PC-3 (cell line): ENCODE measurements at regions not wholly inside any gene's neighbourhood (a gene's known extent, or its start where the extent isn't known, plus 50 kb on each side); places are given as distances from the start of the nearest gene placed in this dataset.

Experiments used
- ATAC-seq: fragments of 200-7000 bp; cut with Tn5 transposase; 2 replicates; pipeline ENCODE4 v1.9.1; 2020; ENCODE audit warnings: mild to moderate bottlenecking, moderate library complexity
- BruUV-seq: library from RNA; stranded (reverse); fragments of 400-500 nt; replicated peaks from 2 replicates; lab custom pipeline; 2021; lab: Mats Ljungman, UMichigan
- CTCF ChIA-PET: fragments of 300-600 bp; sonication (Branson Sonifier 250); formaldehyde crosslinking; loops from one replicate; lab custom pipeline; 2022; ENCODE audit warnings: antibody characterized with exemption; lab: Charles Lee
- POLR2A ChIA-PET: fragments of 300-600 bp; sonication (Branson Sonifier 250); formaldehyde crosslinking; loops from one replicate; lab custom pipeline; 2022; ENCODE audit warnings: antibody characterized with exemption; ENCODE audit not compliant: unreplicated experiment; lab: Charles Lee
- DNase-seq: peaks from one replicate; pipeline ENCODE4 v3.0.0-alpha.2; 2015
- H2AFZ ChIP-seq: fragments of 300-600 bp; sonication (generic); 2 replicates; pipeline ENCODE4 v1.6.0; 2016; ENCODE audit warnings: antibody characterized with exemption, low read length
- H3F3A ChIP-seq: fragments of 300-600 bp; sonication (generic); one replicate; pipeline ENCODE4 v1.6.0; 2017; ENCODE audit warnings: antibody characterized with exemption, low read length, control low read depth, mild to moderate bottlenecking; ENCODE audit not compliant: unreplicated experiment
- H3K27ac ChIP-seq: fragments of 300-600 bp; sonication (generic); 2 replicates; pipeline ENCODE4 v1.5.1; 2016; ENCODE audit warnings: mild to moderate bottlenecking, low read length
- H3K27me3 ChIP-seq: fragments of 300-600 bp; sonication (generic); 2 replicates; pipeline ENCODE4 v1.6.1; 2016; ENCODE audit warnings: low read length, mixed read lengths
- H3K36me3 ChIP-seq: fragments of 300-600 bp; sonication (generic); 2 replicates; pipeline ENCODE4 v1.6.1; 2016; ENCODE audit warnings: low read depth, mixed run types, low read length, mixed read lengths
- H3K4me1 ChIP-seq: fragments of 300-600 bp; sonication (generic); 2 replicates; pipeline ENCODE4 v1.5.1; 2016; ENCODE audit warnings: low read length; ENCODE audit not compliant: insufficient read depth
- H3K4me2 ChIP-seq: fragments of 300-600 bp; sonication (generic); 2 replicates; pipeline ENCODE4 v1.6.0; 2016; ENCODE audit warnings: low read length
- H3K4me3 ChIP-seq: fragments of 300-600 bp; sonication (generic); 2 replicates; pipeline ENCODE4 v1.5.1; 2016; ENCODE audit warnings: mild to moderate bottlenecking, low read length, mixed read lengths
- H3K79me2 ChIP-seq: fragments of 300-600 bp; sonication (generic); 2 replicates; pipeline ENCODE4 v1.6.1; 2017; ENCODE audit warnings: low read length, mixed read lengths
- H3K9ac ChIP-seq: fragments of 300-600 bp; sonication (generic); 2 replicates; pipeline ENCODE4 v1.6.0; 2016; ENCODE audit warnings: mild to moderate bottlenecking, low read length
- H3K9me2 ChIP-seq: fragments of 300-600 bp; sonication (generic); replicated peaks from 2 replicates; pipeline ENCODE4 v1.6.1; 2016; ENCODE audit warnings: mixed run types, low read length, mixed read lengths
- H3K9me3 ChIP-seq: fragments of 300-600 bp; sonication (generic); 2 replicates; pipeline ENCODE4 v1.6.1; 2016; ENCODE audit warnings: low read length, mixed read lengths
- H4K20me1 ChIP-seq: fragments of 300-600 bp; sonication (generic); 2 replicates; pipeline ENCODE4 v1.6.1; 2016; ENCODE audit warnings: low read length, mixed read lengths
- EZH2 ChIP-seq: fragments of 300-600 bp; sonication (generic); IDR thresholded peaks from one replicate; pipeline ENCODE4 v1.6.1; 2017; ENCODE audit warnings: antibody characterized with exemption, mild to moderate bottlenecking, low read length; ENCODE audit not compliant: unreplicated experiment
- EZH2phosphoT487 ChIP-seq: fragments of 300-600 bp; sonication (generic); IDR thresholded peaks from 2 replicates; pipeline ENCODE4 v1.6.1; 2018; ENCODE audit warnings: mild to moderate bottlenecking, antibody characterized with exemption, low read length, borderline replicate concordance
- intact Hi-C: fragments of 100-400 bp; cut with micrococcal nuclease; formaldehyde crosslinking; loops from 2 replicates; pipeline ENCODE4 v1.9.0; 2023
- TF ChIP-seq, protein P1 (sequence below): fragments of 300-600 bp; sonication (generic); conservative IDR thresholded peaks from 2 replicates; pipeline ENCODE4 v1.5.1; 2017; ENCODE audit warnings: antibody characterized with exemption, low read depth, mild to moderate bottlenecking, low read length

DNA sequence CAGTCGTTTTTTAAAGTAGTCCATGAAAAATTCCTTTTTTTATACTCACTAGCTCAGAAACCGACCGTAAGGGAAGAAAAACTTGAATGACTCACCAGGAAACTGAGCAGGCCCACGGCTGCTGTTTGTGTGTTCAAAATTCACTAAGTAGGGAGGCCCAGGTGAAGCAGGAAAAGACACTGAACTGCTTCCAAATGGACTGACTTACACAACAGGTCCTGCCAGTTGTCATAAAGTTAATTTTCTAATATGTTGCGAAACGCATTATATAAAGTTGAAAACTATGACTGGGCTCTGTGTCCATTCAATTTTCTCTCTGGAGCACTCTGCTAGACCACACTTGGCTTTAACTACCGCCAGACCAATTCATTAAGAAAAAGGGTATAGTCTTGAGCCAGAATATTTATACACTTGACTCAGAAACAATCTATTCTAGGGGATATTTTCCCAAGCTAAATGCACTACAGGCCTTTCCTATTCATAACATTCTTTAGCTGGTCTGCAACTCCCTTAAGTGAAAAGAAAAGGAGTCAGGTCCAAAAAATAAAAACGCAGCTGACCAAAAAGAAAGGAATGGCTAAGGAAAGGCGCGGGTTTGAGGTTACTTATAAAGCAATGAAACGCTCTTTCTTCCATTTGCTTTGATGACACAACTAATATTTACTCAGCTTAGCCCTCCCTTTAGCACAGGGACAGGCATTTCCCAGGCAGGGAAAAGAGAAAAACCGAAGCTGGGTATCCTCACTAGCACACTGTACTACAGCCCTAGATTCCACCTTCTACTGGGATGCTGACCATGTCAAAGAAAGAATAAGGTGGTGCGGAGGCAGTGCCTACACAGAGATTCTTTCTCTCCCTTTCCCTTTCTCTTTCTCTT is 306.3 kb upstream of the ESRRG start:
- Histone ChIP-seq H3K27me3 (no peaks in the 10 kb centered on the region), H3K4me1 (peaks cover 46% of the 10 kb centered on the region), H3K36me3 (no peaks in the 10 kb centered on the region), H3K9ac (peak overlapping the region; percentile 58), H2AFZ (peak overlapping the region; percentile 68), H3F3A (peaks cover 5% of the 10 kb centered on the region), H3K79me2 (no peaks in the 10 kb centered on the region), H3K4me2 (peak overlapping the region; percentile 82), H4K20me1 (no peaks in the 10 kb centered on the region), H3K27ac (peak overlapping the region; percentile 91), H3K9me3 (no peaks in the 10 kb centered on the region), H3K9me2 (no peaks in the 10 kb centered on the region), H3K4me3 (peak overlapping the region; percentile 55)
- no peak for TF ChIP-seq EZH2
- TF ChIP-seq EZH2phosphoT487 = no peak
- TF ChIP-seq, protein P1, sequence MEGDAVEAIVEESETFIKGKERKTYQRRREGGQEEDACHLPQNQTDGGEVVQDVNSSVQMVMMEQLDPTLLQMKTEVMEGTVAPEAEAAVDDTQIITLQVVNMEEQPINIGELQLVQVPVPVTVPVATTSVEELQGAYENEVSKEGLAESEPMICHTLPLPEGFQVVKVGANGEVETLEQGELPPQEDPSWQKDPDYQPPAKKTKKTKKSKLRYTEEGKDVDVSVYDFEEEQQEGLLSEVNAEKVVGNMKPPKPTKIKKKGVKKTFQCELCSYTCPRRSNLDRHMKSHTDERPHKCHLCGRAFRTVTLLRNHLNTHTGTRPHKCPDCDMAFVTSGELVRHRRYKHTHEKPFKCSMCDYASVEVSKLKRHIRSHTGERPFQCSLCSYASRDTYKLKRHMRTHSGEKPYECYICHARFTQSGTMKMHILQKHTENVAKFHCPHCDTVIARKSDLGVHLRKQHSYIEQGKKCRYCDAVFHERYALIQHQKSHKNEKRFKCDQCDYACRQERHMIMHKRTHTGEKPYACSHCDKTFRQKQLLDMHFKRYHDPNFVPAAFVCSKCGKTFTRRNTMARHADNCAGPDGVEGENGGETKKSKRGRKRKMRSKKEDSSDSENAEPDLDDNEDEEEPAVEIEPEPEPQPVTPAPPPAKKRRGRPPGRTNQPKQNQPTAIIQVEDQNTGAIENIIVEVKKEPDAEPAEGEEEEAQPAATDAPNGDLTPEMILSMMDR = no peak
- ChIA-PET CTCF (interaction anchor here (0.5 to 1.1 kb wide), 5 partner anchors 203 to 304 kb away, joined by 3 to 8 read pairs (median 5); no protein-coding TSS in a partner anchor), POLR2A (interaction anchor here (0.6 kb wide), 3 partner anchors 54 to 573 kb away, joined by 3 to 17 read pairs (median 3); no protein-coding TSS in a partner anchor)
- DNase-seq (peak; percentile 99), ATAC-seq (peak; percentile 94)
- intact Hi-C loops = loop anchor here (1.0 to 5.0 kb wide), 8 partner anchors 20 to 303 kb away; no protein-coding TSS in a partner anchor
- no TSS peak for BruUV-seq

DNA sequence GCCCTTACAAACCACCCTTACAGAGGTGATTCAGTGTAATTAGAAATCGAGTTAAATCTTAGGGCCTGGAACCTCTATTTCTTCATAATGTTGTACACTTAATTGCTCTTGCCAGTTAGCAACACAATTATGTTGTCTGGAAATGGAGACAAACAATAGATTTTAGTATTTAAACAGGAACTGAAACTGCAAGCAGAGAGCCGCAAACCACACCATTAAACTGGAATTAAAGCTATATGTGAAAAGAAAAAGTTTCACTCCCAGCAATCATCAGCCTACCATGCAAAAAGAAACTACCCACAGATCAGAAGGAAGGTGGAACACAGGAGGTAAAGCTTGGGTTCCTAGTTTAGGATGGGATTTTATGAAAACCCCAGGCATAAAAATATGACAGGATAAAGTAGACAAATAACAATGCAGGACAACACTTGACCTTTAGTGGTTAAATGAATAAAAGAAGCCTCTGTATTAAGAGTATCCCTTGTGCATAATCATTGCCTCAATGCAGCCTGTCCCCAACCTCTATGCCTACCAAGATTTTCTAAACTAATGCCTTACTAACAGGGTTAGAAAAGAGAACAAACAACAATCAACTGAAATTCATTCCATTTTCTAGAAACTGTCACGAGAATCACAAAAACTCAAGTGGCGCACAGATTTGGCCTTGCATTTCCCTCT is 304.3 kb upstream of the ESRRG start:
- CTCF ChIA-PET = no interaction called here

More for the DNA sequence above, 304.3 kb upstream of the ESRRG start:
- POLR2A ChIA-PET = no interaction called here
- intact Hi-C loops = loop anchor here (5.0 kb wide), 3 partner anchors 65 to 305 kb away; no protein-coding TSS in a partner anchor
- peaks cover 46% of the 10 kb centered on the region for H3K4me1 ChIP-seq
- H3K9me2 ChIP-seq = no peaks in the 10 kb centered on the region
- no peak overlapping the region for H3K4me3 ChIP-seq
- H3F3A ChIP-seq = peaks cover 5% of the 10 kb centered on the region
- H3K27ac ChIP-seq = no peak overlapping the region
- no peaks in the 10 kb centered on the region for H3K27me3 ChIP-seq
- ATAC-seq = no peak
- no peaks in the 10 kb centered on the region for H3K79me2 ChIP-seq
- H3K36me3 ChIP-seq = no peaks in the 10 kb centered on the region
- no peaks in the 10 kb centered on the region for H4K20me1 ChIP-seq
- DNase-seq = peak; percentile 39
- TF ChIP-seq EZH2 = no peak
- TF ChIP-seq, protein P1 = no peak
- no peak for TF ChIP-seq EZH2phosphoT487
- BruUV-seq = no TSS peak
- H3K9ac ChIP-seq = no peak overlapping the region
- no peak overlapping the region for H2AFZ ChIP-seq
- no peak overlapping the region for H3K4me2 ChIP-seq
- H3K9me3 ChIP-seq = no peaks in the 10 kb centered on the region
